OCI-LY7 (cell line): ENCODE measurements at regions not wholly inside any gene's neighbourhood (a gene's known extent, or its start where the extent isn't known, plus 50 kb on each side); places are given as distances from the start of the nearest gene placed in this dataset.

Source experiments
- BruUV-seq: library from RNA; stranded (reverse); fragments of 400-500 nt; replicated peaks from 2 replicates; lab custom pipeline; 2021; lab: Mats Ljungman, UMichigan
- CTCF ChIA-PET: fragments of 300-600 bp; sonication (Branson Sonifier 250); formaldehyde crosslinking; loops from one replicate; lab custom pipeline; 2022; ENCODE audit warnings: antibody characterized with exemption; ENCODE audit not compliant: unreplicated experiment; lab: Charles Lee
- POLR2A ChIA-PET: fragments of 300-600 bp; sonication (Branson Sonifier 250); formaldehyde crosslinking; loops from one replicate; lab custom pipeline; 2022; ENCODE audit warnings: antibody characterized with exemption; lab: Charles Lee
- DNase-seq: peaks from one replicate; pipeline ENCODE4 v3.0.0-alpha.2; 2015; ENCODE audit warnings: low spot score
- H2AFZ ChIP-seq: fragments of 200-600 bp; sonication (generic), shearing (Covaris generic); 2 replicates; pipeline ENCODE4 v1.6.1; 2014; ENCODE audit warnings: mild to moderate bottlenecking, antibody characterized with exemption, low read length, moderate library complexity
- H3K27ac ChIP-seq: fragments of 200-600 bp; sonication (generic); 2 replicates; pipeline ENCODE4 v1.5.1; 2014; ENCODE audit warnings: mixed run types, low read depth, mild to moderate bottlenecking, moderate library complexity, low read length, inconsistent platforms; ENCODE audit not compliant: poor library complexity, severe bottlenecking
- H3K36me3 ChIP-seq: fragments of 200-600 bp; sonication (generic); 2 replicates; pipeline ENCODE4 v1.6.1; 2014; ENCODE audit warnings: mild to moderate bottlenecking, antibody characterized with exemption, low read length, moderate library complexity, mixed read lengths; ENCODE audit not compliant: insufficient read depth
- H3K4me1 ChIP-seq: fragments of 200-600 bp; sonication (generic); 2 replicates; pipeline ENCODE4 v1.5.1; 2014; ENCODE audit warnings: mild to moderate bottlenecking, low read length; ENCODE audit not compliant: insufficient read depth, poor library complexity, severe bottlenecking
- H3K4me2 ChIP-seq: fragments of 200-600 bp; sonication (generic); 2 replicates; pipeline ENCODE4 v1.6.1; 2014; ENCODE audit warnings: mild to moderate bottlenecking, low read length
- H3K4me3 ChIP-seq: fragments of 200-600 bp; sonication (generic); 2 replicates; pipeline ENCODE4 v1.5.1; 2014; ENCODE audit warnings: mild to moderate bottlenecking, low read depth, low read length; ENCODE audit not compliant: poor library complexity, severe bottlenecking
- H3K79me2 ChIP-seq: fragments of 200-600 bp; sonication (generic); 2 replicates; pipeline ENCODE4 v1.6.1; 2016; ENCODE audit warnings: low read depth, mild to moderate bottlenecking, low read length, moderate library complexity, mixed read lengths; ENCODE audit not compliant: insufficient read depth
- H3K9me2 ChIP-seq: fragments of 200-600 bp; sonication (generic); 2 replicates; pipeline ENCODE4 v1.6.1; 2016; ENCODE audit warnings: mild to moderate bottlenecking, low read length, mixed read lengths; ENCODE audit not compliant: insufficient read depth
- H3K9me3 ChIP-seq: fragments of 200-600 bp; sonication (generic); 2 replicates; pipeline ENCODE4 v1.6.1; 2014; ENCODE audit warnings: mild to moderate bottlenecking, mixed run types, low read length, mixed read lengths
- H4K20me1 ChIP-seq: fragments of 200-600 bp; sonication (generic); 2 replicates; pipeline ENCODE4 v1.6.1; 2014; ENCODE audit warnings: mild to moderate bottlenecking, antibody characterized with exemption, low read length, moderate library complexity, mixed read lengths; ENCODE audit not compliant: insufficient read depth
- EZH2phosphoT487 ChIP-seq: fragments of 200-600 bp; sonication (generic); IDR thresholded peaks from 2 replicates; pipeline ENCODE4 v1.6.1; 2018; ENCODE audit warnings: low read depth, borderline replicate concordance, mild to moderate bottlenecking, mixed run types, antibody characterized with exemption, low read length, moderate library complexity, mixed read lengths
- intact Hi-C: fragments of 100-400 bp; cut with micrococcal nuclease; formaldehyde crosslinking; loops from one replicate; pipeline ENCODE4 v1.10.0; 2022; ENCODE audit not compliant: unreplicated experiment
- TF ChIP-seq, protein P1 (sequence below): fragments of 200-600 bp; sonication (generic); conservative IDR thresholded peaks from 2 replicates; pipeline ENCODE4 v1.5.1; 2014; ENCODE audit warnings: mild to moderate bottlenecking, antibody characterized with exemption, low read length, moderate library complexity, mixed read lengths

GRCh38 chr16:9226924-9227323 is 135.5 kb downstream of the HAPSTR1 start:
- H3K79me2 ChIP-seq: no peaks in the 10 kb centered on the region
- no TSS peak for BruUV-seq
- no peak for DNase-seq
- CTCF ChIA-PET: no interaction called here
- no peaks in the 10 kb centered on the region for H4K20me1 ChIP-seq
- H3K36me3 ChIP-seq: no peaks in the 10 kb centered on the region
- intact Hi-C loops: no loop called here
- no peaks in the 10 kb centered on the region for H3K9me2 ChIP-seq
- TF ChIP-seq EZH2phosphoT487: no peak
- TF ChIP-seq, protein P1, sequence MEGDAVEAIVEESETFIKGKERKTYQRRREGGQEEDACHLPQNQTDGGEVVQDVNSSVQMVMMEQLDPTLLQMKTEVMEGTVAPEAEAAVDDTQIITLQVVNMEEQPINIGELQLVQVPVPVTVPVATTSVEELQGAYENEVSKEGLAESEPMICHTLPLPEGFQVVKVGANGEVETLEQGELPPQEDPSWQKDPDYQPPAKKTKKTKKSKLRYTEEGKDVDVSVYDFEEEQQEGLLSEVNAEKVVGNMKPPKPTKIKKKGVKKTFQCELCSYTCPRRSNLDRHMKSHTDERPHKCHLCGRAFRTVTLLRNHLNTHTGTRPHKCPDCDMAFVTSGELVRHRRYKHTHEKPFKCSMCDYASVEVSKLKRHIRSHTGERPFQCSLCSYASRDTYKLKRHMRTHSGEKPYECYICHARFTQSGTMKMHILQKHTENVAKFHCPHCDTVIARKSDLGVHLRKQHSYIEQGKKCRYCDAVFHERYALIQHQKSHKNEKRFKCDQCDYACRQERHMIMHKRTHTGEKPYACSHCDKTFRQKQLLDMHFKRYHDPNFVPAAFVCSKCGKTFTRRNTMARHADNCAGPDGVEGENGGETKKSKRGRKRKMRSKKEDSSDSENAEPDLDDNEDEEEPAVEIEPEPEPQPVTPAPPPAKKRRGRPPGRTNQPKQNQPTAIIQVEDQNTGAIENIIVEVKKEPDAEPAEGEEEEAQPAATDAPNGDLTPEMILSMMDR: no peak
- H3K4me1 ChIP-seq: no peaks in the 10 kb centered on the region
- no peaks in the 10 kb centered on the region for H3K9me3 ChIP-seq
- no peak overlapping the region for H2AFZ ChIP-seq
- H3K4me3 ChIP-seq: no peak overlapping the region
- no peak overlapping the region for H3K27ac ChIP-seq
- no peak overlapping the region for H3K4me2 ChIP-seq
- POLR2A ChIA-PET: no interaction called here

GRCh38 chr16:9231039-9231438 is 139.6 kb downstream of the HAPSTR1 start:
- CTCF ChIA-PET: no interaction called here

GRCh38 chr16:9232102-9232770 is 140.8 kb downstream of the HAPSTR1 start:
- Histone ChIP-seq H3K79me2 (no peaks in the 10 kb centered on the region), H3K9me3 (0 out of 2 replicates have a peak, but pooled peaks cover under 1% of the 10 kb centered on the region), H4K20me1 (no peaks in the 10 kb centered on the region), H3K4me2 (no peak overlapping the region), H3K36me3 (no peaks in the 10 kb centered on the region), H3K4me3 (no peak overlapping the region), H3K27ac (no peak overlapping the region), H3K9me2 (no peaks in the 10 kb centered on the region), H3K4me1 (no peaks in the 10 kb centered on the region), H2AFZ (no peak overlapping the region)
- BruUV-seq: no TSS peak
- intact Hi-C loops: no loop called here
- DNase-seq: no peak
- POLR2A ChIA-PET: no interaction called here
- TF ChIP-seq EZH2phosphoT487: no peak
- TF ChIP-seq, protein P1: no peak
- CTCF ChIA-PET: no interaction called here

More at GRCh38 chr16:9231039-9231438, 139.6 kb downstream of the HAPSTR1 start:
- no peaks in the 10 kb centered on the region for H4K20me1 ChIP-seq
- no peaks in the 10 kb centered on the region for H3K36me3 ChIP-seq
- H3K27ac ChIP-seq: no peak overlapping the region
- POLR2A ChIA-PET: no interaction called here
- H3K9me3 ChIP-seq: no peaks in the 10 kb centered on the region
- H3K4me1 ChIP-seq: no peaks in the 10 kb centered on the region
- no peaks in the 10 kb centered on the region for H3K9me2 ChIP-seq
- H3K4me2 ChIP-seq: no peak overlapping the region
- no peak overlapping the region for H3K4me3 ChIP-seq
- no TSS peak for BruUV-seq
- no peak overlapping the region for H2AFZ ChIP-seq
- no peak for TF ChIP-seq EZH2phosphoT487
- TF ChIP-seq, protein P1: no peak
- intact Hi-C loops: no loop called here
- no peak for DNase-seq
- H3K79me2 ChIP-seq: no peaks in the 10 kb centered on the region
